Endothelial cell of umbilical vein (primary cell): ENCODE measurements at regions not wholly inside any gene's neighbourhood (a gene's known extent, or its start where the extent isn't known, plus 50 kb on each side); places are given as distances from the start of the nearest gene placed in this dataset.

ENCODE experiments used
- BruUV-seq: library from RNA; stranded (reverse); fragments of 400-500 nt; replicated peaks from 2 replicates; lab custom pipeline; 2021; lab: Mats Ljungman, UMichigan
- CTCF ChIA-PET: fragments of 300-600, 350-600 bp; sonication (Branson Sonifier 250); formaldehyde crosslinking; loops from one replicate; lab custom pipeline; 2021; ENCODE audit warnings: antibody characterized with exemption, inconsistent platforms; lab: Charles Lee
- POLR2A ChIA-PET: fragments of 300-600, 350-600 bp; sonication (Branson Sonifier 250); formaldehyde crosslinking; loops from one replicate; lab custom pipeline; 2021; ENCODE audit warnings: antibody characterized with exemption, inconsistent platforms; lab: Charles Lee
- DNase-seq: peaks from one replicate; pipeline ENCODE4 v3.0.0-alpha.2; 2011; ENCODE audit warnings: low read depth, low spot score
- FAIRE-seq: peaks from 2 replicates; lab custom pipeline; 2011; peaks lifted over from hg19 to GRCh38; lab: Jason Lieb, UNC
- H2AFZ ChIP-seq: 2 replicates; pipeline ENCODE4 v1.6.0; 2012; ENCODE audit warnings: low read depth, low read length, control low read depth, inconsistent platforms
- H3K27ac ChIP-seq: 2 replicates; pipeline ENCODE4 v1.5.1; 2011; ENCODE audit warnings: low read depth, mild to moderate bottlenecking, control low read depth, low read length, moderate library complexity; ENCODE audit not compliant: insufficient read depth
- H3K27me3 ChIP-seq, 2 experiments: 2 replicates each; pipeline versions ENCODE4 v1.6.0 to v1.6.1; 2011; ENCODE audit warnings: low read length in 2 of 2, mixed read lengths in 1 of 2; ENCODE audit not compliant: control insufficient read depth in 2 of 2, insufficient read depth in 2 of 2
- H3K36me3 ChIP-seq, 2 experiments: 2 replicates in 1 of 2; 3 replicates in 1 of 2; pipeline ENCODE4 v1.5.1; 2011; ENCODE audit warnings: low read length in 2 of 2, mild to moderate bottlenecking in 1 of 2, moderate library complexity in 1 of 2; ENCODE audit not compliant: control insufficient read depth in 2 of 2, insufficient read depth in 2 of 2; ENCODE audit errors: extremely low read depth in 1 of 2
- H3K4me1 ChIP-seq: 3 replicates; pipeline ENCODE4 v1.5.1; 2011; ENCODE audit warnings: mild to moderate bottlenecking, low read length; ENCODE audit not compliant: control insufficient read depth, insufficient read depth; ENCODE audit errors: extremely low read depth
- H3K4me2 ChIP-seq: 2 replicates; pipeline ENCODE4 v1.6.1; 2011; ENCODE audit warnings: low read length, control low read depth, mixed read lengths; ENCODE audit not compliant: insufficient read depth
- H3K4me3 ChIP-seq, 3 experiments: fragments of 200-600 bp in 1 of 3; sonication (generic), shearing (Covaris generic) in 1 of 3; replicated peaks in 1 of 3; 2 replicates each; pipeline ENCODE4 v1.5.1; 2011 to 2016; ENCODE audit warnings: control low read depth in 3 of 3, low read length in 3 of 3, mild to moderate bottlenecking in 2 of 3, inconsistent platforms in 1 of 3, low read depth in 1 of 3, moderate library complexity in 1 of 3; ENCODE audit not compliant: insufficient read depth in 1 of 3
- H3K79me2 ChIP-seq: 2 replicates; pipeline ENCODE4 v1.6.0; 2012; ENCODE audit warnings: low read length, inconsistent platforms; ENCODE audit not compliant: control insufficient read depth, insufficient read depth
- H3K9ac ChIP-seq: replicated peaks from 2 replicates; pipeline ENCODE3; 2011; ENCODE audit warnings: low read length, control low read depth; ENCODE audit not compliant: insufficient read depth; ENCODE audit errors: extremely low read depth
- H3K9me1 ChIP-seq: replicated peaks from 3 replicates; pipeline ENCODE4 v1.6.0; 2011; ENCODE audit warnings: mild to moderate bottlenecking, low read length; ENCODE audit not compliant: control insufficient read depth, insufficient read depth; ENCODE audit errors: extremely low read depth
- H3K9me3 ChIP-seq: replicated peaks from 2 replicates; pipeline ENCODE4 v1.5.1; 2012; ENCODE audit warnings: low read length, inconsistent platforms; ENCODE audit not compliant: control insufficient read depth, insufficient read depth
- H4K20me1 ChIP-seq: replicated peaks from 2 replicates; pipeline ENCODE3; 2011; ENCODE audit warnings: mild to moderate bottlenecking, low read length; ENCODE audit not compliant: control insufficient read depth, insufficient read depth; ENCODE audit errors: extremely low read depth
- CTCF ChIP-seq, 2 donors: IDR thresholded peaks; 1 replicate in 1 of 2; 2 replicates in 1 of 2; pipeline ENCODE4 v1.5.1; 2011; ENCODE audit warnings: low read length in 2 of 2, mild to moderate bottlenecking in 2 of 2, moderate library complexity in 2 of 2, control low read depth in 1 of 2, inconsistent platforms in 1 of 2, low read depth in 1 of 2; ENCODE audit not compliant: insufficient read depth in 1 of 2; ENCODE audit errors: extremely low read depth in 1 of 2
- EZH2 ChIP-seq: IDR thresholded peaks from 2 replicates; pipeline ENCODE4 v1.6.1; 2012; ENCODE audit warnings: borderline replicate concordance, low read depth, mild to moderate bottlenecking, moderate library complexity, low read length, inconsistent platforms; ENCODE audit not compliant: severe bottlenecking
- POLR2A ChIP-seq: IDR thresholded peaks from 2 replicates; pipeline ENCODE4 v1.6.1; 2012; ENCODE audit warnings: low read depth, mild to moderate bottlenecking, control low read depth, low read length
- dilution Hi-C: fragments of 300-500 bp; cut with MboI; formaldehyde crosslinking; loops from one replicate; pipeline ENCODE4 v1.15.0; 2019; ENCODE audit warnings: low sequenced_read_pairs; ENCODE audit not compliant: extremely low pct_ligation_motif_present
- intact Hi-C: fragments of 100-400 bp; cut with micrococcal nuclease; formaldehyde crosslinking; loops from one replicate; pipeline ENCODE4 v1.10.0; 2022

- Histone ChIP-seq H3K27me3 (no peaks in the 10 kb centered on the region), H3K4me3 (no peak overlapping the region), H3K36me3 (no peaks in the 10 kb centered on the region), H3K79me2 (no peaks in the 10 kb centered on the region), H4K20me1 (no peaks in the 10 kb centered on the region), H3K27ac (no peak overlapping the region), H3K4me2 (no peak overlapping the region), H3K9me3 (no peaks in the 10 kb centered on the region), H3K4me1 (no peaks in the 10 kb centered on the region), H3K9ac (no peak overlapping the region), H2AFZ (no peak overlapping the region), H3K9me1 (no peaks in the 10 kb centered on the region)
- no peak for FAIRE-seq
- BruUV-seq: no TSS peak
- no peak for TF ChIP-seq POLR2A
- peak; percentile 68 to 79 for TF ChIP-seq CTCF (IDR thresholded peaks at IDR 0.05; ENCODE audit: extremely low read depth in 1 of 2, insufficient read depth in 1 of 2, low read depth in 1 of 2, low read length in 2 of 2)
- intact Hi-C loops (loop anchor here (1.0 to 2.0 kb wide), 4 partner anchors 364 to 919 kb away; no protein-coding TSS in a partner anchor), dilution Hi-C loops (no loop called here)
- DNase-seq: peak; percentile 52
- ChIA-PET POLR2A (no interaction called here), CTCF (interaction anchor here (0.6 to 4.3 kb wide), 29 partner anchors 9 to 1448 kb away, joined by 3 to 65 read pairs (median 5); no protein-coding TSS in a partner anchor)
Observed at GRCh38 chr18:6521803-6522418, 107.2 kb upstream of the L3MBTL4 start.

- Histone ChIP-seq H3K9me3 (no peaks in the 10 kb centered on the region), H3K9ac (no peak overlapping the region), H3K27me3 (no peaks in the 10 kb centered on the region), H4K20me1 (no peaks in the 10 kb centered on the region), H3K27ac (no peak overlapping the region), H3K79me2 (no peaks in the 10 kb centered on the region), H3K4me1 (no peaks in the 10 kb centered on the region), H3K4me3 (no peak overlapping the region), H3K9me1 (no peaks in the 10 kb centered on the region), H3K4me2 (no peak overlapping the region), H3K36me3 (no peaks in the 10 kb centered on the region), H2AFZ (no peak overlapping the region)
- TF ChIP-seq POLR2A (no peak), EZH2 (no peak), CTCF (IDR thresholded peaks at IDR 0.05; ENCODE audit: extremely low read depth in 1 of 2, insufficient read depth in 1 of 2, low read depth in 1 of 2, low read length in 2 of 2) (no peak)
- dilution Hi-C loops: loop anchor here (25.0 kb wide), 1 partner anchor 362 kb away; no protein-coding TSS in a partner anchor
- intact Hi-C loops: no loop called here
- CTCF ChIA-PET: no interaction called here
- FAIRE-seq: no peak
- no peak for DNase-seq
- BruUV-seq: no TSS peak
- POLR2A ChIA-PET: no interaction called here
Observed at GRCh38 chr18:6525604-6526003, 110.9 kb upstream of the L3MBTL4 start.
